ENCODE measurements at regions not wholly inside any gene's neighbourhood (a gene's known extent, or its start where the extent isn't known, plus 50 kb on each side); places are given as distances from the start of the nearest gene placed in this dataset.
"Not testable (repeated sequence)": the region's sequence is repeated elsewhere in the genome, so short reads cannot be mapped to it uniquely, and the experiment has no call there.

- POLR2A ChIA-PET, result no interaction called here
- no peaks in the 10 kb centered on the region for H3K36me3 Mint-ChIP-seq (ENCODE audit: low read depth)
- no peak for ATAC-seq (ENCODE audit: poor library complexity)
These were observed 122.2 kb upstream of the SALL4 start for GRCh38 chr20:51924509-51924908.

GRCh38 chr20:51923633-51924032, 121.3 kb upstream of the SALL4 start:
- Mint-ChIP-seq H3K4me3 (no peak overlapping the region), H3K9me3 (no peaks in the 10 kb centered on the region), H3K36me3 (ENCODE audit: low read depth) (no peaks in the 10 kb centered on the region), H3K27ac (no peak overlapping the region), H3K27me3 (no peaks in the 10 kb centered on the region), H3K4me1 (ENCODE audit: low read depth) (no peaks in the 10 kb centered on the region)
- DNase-seq, result no peak
- H3K4me3 ChIP-seq (ENCODE audit: low read length), result no peak overlapping the region
- no peak for ATAC-seq (ENCODE audit: poor library complexity)
- intact Hi-C loops (cut with DNase I, micrococcal nuclease), result no loop called here
- no peaks in the 10 kb centered on the region for H3K4me1 ChIP-seq (ENCODE audit: insufficient read depth, low read length)
- no peak overlapping the region for H3K27ac ChIP-seq (ENCODE audit: low read depth in 1 of 2, low read length in 2 of 2)
- H3K27me3 ChIP-seq (ENCODE audit: control insufficient read depth in 1 of 2, insufficient read depth in 2 of 2, low read length in 2 of 2), result peaks cover 0 to 2% of the 10 kb centered on the region in 2 experiments
- no peaks in the 10 kb centered on the region for H3K36me3 ChIP-seq (ENCODE audit: insufficient read depth, low read length)
- ChIA-PET POLR2A (no interaction called here), CTCF (no interaction called here)
- no peak for TF ChIP-seq CTCF (IDR thresholded peaks at IDR 0.05)
- H3K9me3 ChIP-seq (ENCODE audit: control insufficient read depth in 1 of 2, insufficient read depth in 1 of 2, low read length in 2 of 2), result peaks cover 0 to 3% of the 10 kb centered on the region in 2 experiments

More at GRCh38 chr20:51924509-51924908, 122.2 kb upstream of the SALL4 start:
- H3K27ac ChIP-seq (ENCODE audit: low read depth in 1 of 2, low read length in 2 of 2), result no peak overlapping the region
- Mint-ChIP-seq H3K27ac (no peak overlapping the region), H3K27me3 (no peaks in the 10 kb centered on the region), H3K9me3 (no peaks in the 10 kb centered on the region), H3K4me1 (ENCODE audit: low read depth) (no peaks in the 10 kb centered on the region), H3K4me3 (no peak overlapping the region)
- no peak for TF ChIP-seq CTCF (IDR thresholded peaks at IDR 0.05)
- no peaks in the 10 kb centered on the region for H3K36me3 ChIP-seq (ENCODE audit: insufficient read depth, low read length)
- H3K27me3 ChIP-seq (ENCODE audit: control insufficient read depth in 1 of 2, insufficient read depth in 2 of 2, low read length in 2 of 2), result peaks cover 0 to 2% of the 10 kb centered on the region in 2 experiments
- intact Hi-C loops (cut with DNase I, micrococcal nuclease), result no loop called here
- H3K9me3 ChIP-seq (ENCODE audit: control insufficient read depth in 1 of 2, insufficient read depth in 1 of 2, low read length in 2 of 2), result peaks cover 0 to 3% of the 10 kb centered on the region in 2 experiments
- no peak overlapping the region for H3K4me3 ChIP-seq (ENCODE audit: low read length)
- H3K4me1 ChIP-seq (ENCODE audit: insufficient read depth, low read length), result no peaks in the 10 kb centered on the region
- DNase-seq, result no peak
- CTCF ChIA-PET, result no interaction called here

- H3K27ac Mint-ChIP-seq; H3K27me3 Mint-ChIP-seq; H3K4me3 ChIP-seq (ENCODE audit: low read length); H3K9me3 Mint-ChIP-seq; H3K4me1 Mint-ChIP-seq (ENCODE audit: low read depth); CTCF ChIA-PET; H3K9me3 ChIP-seq (ENCODE audit: control insufficient read depth in 1 of 2, insufficient read depth in 1 of 2, low read length in 2 of 2); H3K27ac ChIP-seq (ENCODE audit: low read depth in 1 of 2, low read length in 2 of 2); ATAC-seq (ENCODE audit: poor library complexity); DNase-seq; H3K36me3 Mint-ChIP-seq (ENCODE audit: low read depth); intact Hi-C loops (cut with DNase I, micrococcal nuclease); POLR2A ChIA-PET; H3K4me1 ChIP-seq (ENCODE audit: insufficient read depth, low read length); H3K36me3 ChIP-seq (ENCODE audit: insufficient read depth, low read length); H3K4me3 Mint-ChIP-seq; H3K27me3 ChIP-seq (ENCODE audit: control insufficient read depth in 1 of 2, insufficient read depth in 2 of 2, low read length in 2 of 2): not testable (repeated sequence)
These were observed 120.5 kb upstream of the SALL4 start for GRCh38 chr20:51922812-51923211.

DNA sequence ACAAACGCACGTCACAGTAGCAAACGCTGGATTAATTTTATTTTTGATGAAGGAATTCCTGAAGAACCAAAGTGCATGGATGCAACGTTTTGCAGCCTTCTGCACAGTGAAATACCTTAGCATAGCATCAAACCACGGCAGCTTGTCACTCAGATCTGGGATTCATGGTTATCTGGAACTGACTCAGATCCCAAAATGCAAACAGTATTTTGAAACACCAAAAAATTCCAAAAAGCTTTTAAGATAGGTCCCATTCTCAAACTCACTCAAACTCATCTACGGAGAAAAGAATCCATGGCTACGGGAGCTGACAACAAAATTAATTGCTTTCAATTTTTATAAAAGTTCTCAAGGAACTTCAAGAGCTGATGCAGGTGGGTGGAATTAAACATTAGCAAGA, 116.2 kb upstream of the SALL4 start:
- H3K4me1 ChIP-seq (ENCODE audit: insufficient read depth, low read length), result no peaks in the 10 kb centered on the region
- no peaks in the 10 kb centered on the region for H3K9me3 ChIP-seq (ENCODE audit: control insufficient read depth in 1 of 2, insufficient read depth in 1 of 2, low read length in 2 of 2)
- POLR2A ChIA-PET, result no interaction called here
- DNase-seq (no peak), ATAC-seq (ENCODE audit: poor library complexity) (no peak)
- H3K4me3 Mint-ChIP-seq, result no peak overlapping the region
- CTCF ChIA-PET, result no interaction called here
- no peaks in the 10 kb centered on the region for H3K27me3 Mint-ChIP-seq
- no peaks in the 10 kb centered on the region for H3K9me3 Mint-ChIP-seq
- H3K36me3 ChIP-seq (ENCODE audit: insufficient read depth, low read length), result no peaks in the 10 kb centered on the region
- H3K27me3 ChIP-seq (ENCODE audit: control insufficient read depth in 1 of 2, insufficient read depth in 2 of 2, low read length in 2 of 2), result peaks cover 0 to 2% of the 10 kb centered on the region in 2 experiments
- H3K27ac ChIP-seq (ENCODE audit: low read depth in 1 of 2, low read length in 2 of 2), result no peak overlapping the region
- H3K36me3 Mint-ChIP-seq (ENCODE audit: low read depth), result no peaks in the 10 kb centered on the region
- no peaks in the 10 kb centered on the region for H3K4me1 Mint-ChIP-seq (ENCODE audit: low read depth)
- no peak overlapping the region for H3K4me3 ChIP-seq (ENCODE audit: low read length)
- no peak for TF ChIP-seq CTCF (IDR thresholded peaks at IDR 0.05)
- intact Hi-C loops (cut with DNase I, micrococcal nuclease), result no loop called here
- no peak overlapping the region for H3K27ac Mint-ChIP-seq
